PC-9 (cell line): ENCODE measurements at regions not wholly inside any gene's neighbourhood (a gene's known extent, or its start where the extent isn't known, plus 50 kb on each side); places are given as distances from the start of the nearest gene placed in this dataset.

ENCODE experiments used
- CTCF ChIP-seq: fragments of 200-600 bp; sonication (generic); conservative IDR thresholded peaks from 2 replicates; pipeline ENCODE4 v1.6.1; 2017; ENCODE audit warnings: mixed run types, antibody characterized with exemption, mild to moderate bottlenecking, moderate library complexity
- EZH2 ChIP-seq: fragments of 200-600 bp; sonication (generic); IDR thresholded peaks from 2 replicates; pipeline ENCODE4 v1.8.0; 2017; ENCODE audit warnings: antibody characterized with exemption, low read depth

GRCh38 chr14:66291756-66292155 is 194.4 kb upstream of the CCDC196 start:
- no peak for TF ChIP-seq CTCF
- TF ChIP-seq EZH2 = no peak
